OCI-M1 (cell line): ENCODE measurements at regions not wholly inside any gene's neighbourhood (a gene's known extent, or its start where the extent isn't known, plus 50 kb on each side); places are given as distances from the start of the nearest gene placed in this dataset.

Source experiments
- DNase-seq: peaks from one replicate; lab custom pipeline; 2025; lab: John Stamatoyannopoulos, UW

DNA sequence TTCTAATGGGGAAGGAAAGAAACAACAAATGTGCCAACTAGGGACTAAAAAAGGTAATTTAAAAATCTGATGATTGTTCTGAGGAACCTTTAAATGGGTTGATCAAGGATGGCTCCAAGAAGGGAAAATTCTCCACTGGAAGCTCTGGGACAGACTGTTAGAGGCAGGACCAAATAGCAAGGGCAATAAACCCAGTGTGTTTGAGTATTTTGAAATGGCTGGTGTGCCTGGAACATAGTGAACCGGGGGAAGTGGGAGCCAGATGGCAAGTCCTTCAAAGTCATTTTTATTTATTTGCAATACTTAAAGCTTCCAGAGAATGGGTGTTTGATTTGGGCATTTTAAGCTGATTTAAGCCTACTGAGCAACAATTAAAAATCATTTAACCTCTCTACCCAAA, 587.7 kb upstream of the MEF2C start:
- DNase-seq, result no peak

DNA sequence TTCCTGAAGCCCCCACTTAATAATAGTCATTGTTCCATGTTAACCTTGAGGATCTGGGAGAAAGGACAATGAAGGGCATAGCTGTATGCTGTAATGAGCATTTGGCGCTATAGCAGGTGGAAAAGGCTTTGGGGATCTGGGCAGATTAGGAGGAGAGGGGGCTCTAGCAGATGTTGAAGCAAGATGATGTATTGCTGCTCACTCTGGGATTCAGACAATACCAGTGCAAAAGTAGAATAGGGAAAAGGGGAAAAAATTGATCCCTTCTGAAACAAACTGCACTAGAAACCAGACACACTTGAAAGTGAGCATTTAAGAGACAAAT, 575.3 kb upstream of the MEF2C start:
- DNase-seq, result no peak

DNA sequence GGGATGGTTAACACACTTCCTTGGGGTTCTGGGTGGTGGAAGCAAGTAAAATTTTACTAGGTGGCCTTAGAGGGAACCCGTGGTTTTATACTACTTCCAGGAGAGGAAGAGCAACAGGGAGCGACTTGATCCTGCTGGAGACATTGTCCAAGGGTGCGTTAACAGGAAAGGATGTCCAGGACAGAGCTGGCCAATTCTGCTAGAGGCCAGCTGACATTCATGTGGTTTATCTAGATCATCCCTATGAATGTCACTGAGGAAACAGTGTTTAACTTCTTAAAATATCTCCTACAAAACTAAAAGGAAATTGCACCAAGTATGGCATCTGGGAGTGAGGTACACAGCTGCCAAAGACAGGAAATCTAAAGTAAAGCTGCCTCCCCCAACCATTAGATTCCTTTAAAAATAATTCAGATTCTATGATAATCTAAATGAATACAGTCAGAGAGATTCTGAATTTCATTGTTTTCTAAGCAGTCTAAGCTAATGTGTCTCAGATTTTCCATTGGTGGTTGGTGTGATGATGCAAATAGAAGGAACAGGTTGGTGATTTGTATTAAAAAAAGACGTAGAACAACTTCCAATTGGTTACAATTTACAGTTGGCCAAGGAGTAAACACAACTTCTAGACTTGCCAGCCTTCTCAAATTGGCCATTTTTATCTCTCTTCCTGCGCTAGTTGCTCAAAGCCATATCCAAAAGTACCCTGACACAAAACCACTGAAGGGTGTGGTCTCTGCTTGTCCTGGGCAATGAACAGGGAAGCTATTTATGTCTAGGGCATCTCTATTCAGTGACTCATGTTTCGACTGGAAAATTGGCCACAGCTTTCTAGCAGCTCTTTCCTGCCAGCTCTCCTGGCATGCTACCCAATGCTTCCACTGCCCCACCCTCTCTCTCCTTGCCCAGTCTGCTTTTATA, 574.7 kb upstream of the MEF2C start:
- DNase-seq, result peak; percentile 61

DNA sequence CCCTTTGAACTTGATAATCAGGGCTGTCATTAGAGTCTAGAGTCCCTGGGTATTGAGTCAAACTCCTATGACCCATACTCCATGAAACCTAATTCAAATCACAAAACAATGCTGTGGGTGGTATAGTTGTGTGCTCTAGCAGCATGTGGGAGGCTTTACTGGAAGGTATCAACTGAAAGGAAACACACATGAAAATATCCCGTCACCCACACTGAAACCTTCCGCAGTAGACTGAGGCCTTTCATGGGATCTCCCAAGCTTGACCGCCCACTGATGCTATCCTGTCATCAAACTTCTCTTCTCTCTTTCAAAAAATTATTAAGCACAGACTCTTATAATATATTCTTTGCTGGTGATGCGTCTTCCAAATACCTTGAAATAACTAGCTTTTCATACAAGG, 569.1 kb upstream of the MEF2C start:
- no peak for DNase-seq

DNA sequence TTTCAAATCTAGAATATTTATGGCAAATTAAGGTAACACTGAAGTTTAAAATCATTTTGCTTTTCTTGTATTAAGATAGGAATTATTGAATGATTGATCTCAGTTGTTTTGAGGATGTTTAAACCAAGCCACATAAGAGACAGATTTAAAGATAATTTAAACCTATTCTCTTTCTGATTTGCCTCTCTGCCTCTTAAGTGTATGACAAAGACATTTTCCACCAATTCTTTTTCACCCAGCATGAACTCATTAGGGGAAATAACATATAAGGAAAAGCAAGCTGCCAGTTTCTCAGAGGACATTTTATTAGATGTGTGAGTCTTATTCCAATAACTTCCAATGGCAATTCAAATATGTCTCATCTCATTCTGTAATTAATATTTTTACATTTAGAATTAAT, 568.3 kb upstream of the MEF2C start:
- DNase-seq, result no peak

DNA sequence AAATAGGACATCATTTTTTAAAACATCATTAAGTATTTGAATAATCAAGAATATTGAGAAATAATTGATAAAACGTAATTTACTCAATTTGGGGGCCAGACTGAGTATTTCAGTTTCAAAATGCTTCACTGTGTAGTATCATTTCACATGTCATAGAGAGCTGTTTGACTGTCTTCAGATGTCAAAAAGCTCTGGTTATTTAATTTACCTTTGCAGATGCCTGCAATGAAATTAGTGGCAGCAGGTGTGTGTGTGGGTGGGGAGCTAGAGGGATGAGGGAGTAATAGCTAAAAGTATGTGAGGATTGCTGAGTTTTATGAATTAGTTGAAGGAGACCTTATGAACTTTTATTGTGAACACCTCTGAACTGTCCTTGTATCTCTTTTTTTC, 567.2 kb upstream of the MEF2C start:
- DNase-seq, result no peak

DNA sequence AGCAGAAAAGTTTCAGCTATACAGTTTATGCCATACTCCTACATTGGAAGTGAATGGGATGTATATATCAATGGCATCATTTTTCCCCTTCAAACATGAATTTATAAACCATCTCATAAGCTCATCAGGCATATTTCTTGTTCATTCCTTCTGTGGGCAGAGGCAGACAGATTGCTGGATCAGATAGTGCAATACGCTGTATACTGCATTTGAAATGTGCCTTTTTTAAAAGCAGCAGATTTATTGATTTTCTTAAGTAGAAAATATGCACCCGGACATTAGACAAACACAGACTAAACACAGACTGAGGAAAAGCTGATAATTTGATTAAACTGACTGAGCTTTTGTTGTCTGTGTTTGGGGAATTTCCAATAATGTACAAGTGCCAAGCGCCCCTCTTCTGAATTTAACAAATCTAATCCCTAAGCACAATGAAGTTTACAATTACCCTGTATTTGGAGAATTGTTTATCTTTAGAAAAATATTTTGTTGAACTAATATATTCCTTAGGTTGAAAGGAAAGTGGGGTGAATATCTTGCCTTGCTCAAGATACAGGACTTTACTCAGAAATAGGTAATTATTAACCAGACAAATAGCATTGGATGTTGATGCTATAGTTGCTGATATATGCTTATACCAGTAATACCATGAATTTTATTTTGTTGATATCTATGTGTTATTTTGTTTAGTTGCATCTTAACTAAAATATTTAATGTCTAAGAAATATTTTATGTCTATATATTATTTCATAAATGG, 566.6 kb upstream of the MEF2C start:
- DNase-seq, result no peak

DNA sequence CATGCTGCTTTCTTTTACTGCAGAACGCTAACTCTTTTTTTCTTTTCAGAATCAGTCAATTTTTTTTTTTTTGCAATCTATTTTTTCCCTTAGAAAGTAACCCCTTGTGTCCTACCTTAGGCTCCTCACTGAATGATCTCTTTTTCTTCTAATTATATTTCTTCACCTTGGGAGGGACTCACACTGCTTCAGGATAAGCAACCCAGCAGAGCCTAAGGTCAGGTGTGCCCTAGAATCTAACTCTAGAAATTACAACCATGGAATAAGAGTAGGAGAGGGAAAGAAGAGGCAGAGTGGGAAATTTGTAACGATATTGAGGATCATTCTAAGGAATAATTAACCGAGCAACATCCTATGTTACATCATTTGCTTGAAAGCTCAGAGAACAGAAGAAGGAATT, 564.0 kb upstream of the MEF2C start:
- no peak for DNase-seq

DNA sequence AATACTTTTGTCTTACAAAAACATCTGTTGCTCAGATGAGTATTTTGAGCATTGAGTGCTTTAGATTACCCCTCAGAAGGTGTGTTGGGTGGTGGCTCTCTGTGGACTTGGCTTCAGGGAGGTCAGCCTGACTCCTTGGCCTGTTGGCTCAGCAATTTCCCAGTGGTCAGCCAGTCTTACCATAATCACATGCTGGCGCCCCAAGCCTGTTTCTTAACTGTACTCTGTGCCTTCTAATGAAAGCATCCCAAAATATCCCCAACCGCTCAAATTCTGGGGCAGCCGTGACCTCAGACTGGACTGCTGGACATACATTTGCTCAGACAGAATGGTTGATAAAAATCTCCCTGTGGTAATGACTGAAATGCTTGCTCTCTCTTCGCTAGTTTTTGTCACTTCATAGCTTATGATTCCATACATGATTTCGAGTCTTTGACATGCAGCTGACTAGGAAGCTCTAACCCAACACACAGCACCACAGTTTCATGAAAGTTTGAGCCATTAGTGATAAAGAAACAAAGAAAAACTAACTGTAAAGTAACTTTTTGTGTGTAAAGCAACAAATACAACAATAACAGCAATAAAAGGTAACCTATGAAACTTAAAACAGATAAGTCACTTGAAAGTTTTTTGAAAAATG, 562.2 kb upstream of the MEF2C start:
- peak; percentile 49 for DNase-seq

DNA sequence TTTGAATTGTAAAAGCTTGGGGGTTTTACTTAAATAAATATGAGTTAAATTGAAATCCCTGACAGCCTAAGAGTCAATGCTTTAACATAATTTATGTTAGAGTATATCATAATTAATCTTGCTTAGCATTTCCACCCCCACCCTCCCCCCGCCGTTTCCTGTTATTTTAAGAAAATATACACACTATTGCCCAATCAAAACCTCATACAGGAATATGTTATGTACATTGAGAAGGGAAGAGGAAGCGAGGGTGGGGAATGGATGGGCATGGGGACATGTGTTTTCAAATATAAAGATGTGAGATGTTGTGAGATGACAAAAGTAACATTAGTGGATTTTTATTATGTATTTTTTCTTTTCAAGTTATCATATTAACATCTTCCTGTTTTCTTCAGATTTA, 561.1 kb upstream of the MEF2C start:
- peak; percentile 26 for DNase-seq

DNA sequence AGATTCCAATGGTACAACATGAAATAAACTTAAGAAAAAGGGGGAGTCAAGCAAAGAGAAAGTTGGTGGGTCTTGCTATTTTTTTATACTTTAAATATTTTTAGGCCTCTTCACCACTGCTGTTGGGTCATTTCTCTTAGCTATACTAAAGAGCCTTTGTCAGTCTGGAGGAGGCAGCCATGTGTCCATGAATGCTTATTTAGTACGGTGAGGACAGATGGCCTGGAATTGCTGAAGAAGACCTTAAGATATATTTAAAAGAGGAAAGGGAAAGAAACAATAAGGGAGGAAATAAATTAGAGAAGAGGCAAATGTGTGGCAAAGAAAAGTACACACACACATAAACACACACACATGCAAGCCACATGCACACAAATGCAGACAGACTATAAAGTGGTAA, 560.5 kb upstream of the MEF2C start:
- DNase-seq, result no peak

DNA sequence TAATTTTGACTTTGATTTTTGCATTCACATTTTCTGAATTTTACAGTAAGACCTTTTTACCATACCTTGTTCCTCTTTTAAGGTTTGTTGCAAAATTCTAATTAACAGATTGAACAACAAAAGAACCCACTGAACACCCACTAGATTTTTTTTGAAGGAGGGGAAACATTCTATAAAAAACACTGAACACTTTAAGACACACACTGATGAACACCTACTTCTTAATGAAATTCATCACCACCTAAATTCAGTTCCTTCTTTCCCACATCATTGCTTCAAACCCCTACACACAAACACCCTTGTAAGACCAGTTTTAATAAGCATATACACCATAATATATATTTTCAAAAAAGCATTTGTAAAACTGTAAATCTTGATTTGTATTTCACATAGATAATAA, 559.0 kb upstream of the MEF2C start:
- no peak for DNase-seq

DNA sequence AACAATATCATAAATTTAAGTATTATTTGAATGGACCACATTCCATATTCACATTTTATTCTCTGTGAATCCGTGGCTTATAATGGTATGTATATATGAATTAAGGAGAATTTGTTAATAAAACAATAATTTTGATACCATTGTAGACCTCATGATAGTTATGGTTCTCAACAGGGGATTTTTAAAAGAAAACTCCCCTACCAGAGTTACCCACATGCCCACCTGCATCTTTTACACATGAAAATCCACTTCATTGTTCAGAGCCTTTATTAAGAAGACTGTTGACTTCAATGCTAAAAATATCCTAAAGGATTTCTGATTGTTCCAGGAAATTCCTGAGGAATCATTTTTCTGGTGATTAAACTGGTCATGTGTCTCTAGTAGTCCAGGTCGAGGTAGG, 557.7 kb upstream of the MEF2C start:
- no peak for DNase-seq

DNA sequence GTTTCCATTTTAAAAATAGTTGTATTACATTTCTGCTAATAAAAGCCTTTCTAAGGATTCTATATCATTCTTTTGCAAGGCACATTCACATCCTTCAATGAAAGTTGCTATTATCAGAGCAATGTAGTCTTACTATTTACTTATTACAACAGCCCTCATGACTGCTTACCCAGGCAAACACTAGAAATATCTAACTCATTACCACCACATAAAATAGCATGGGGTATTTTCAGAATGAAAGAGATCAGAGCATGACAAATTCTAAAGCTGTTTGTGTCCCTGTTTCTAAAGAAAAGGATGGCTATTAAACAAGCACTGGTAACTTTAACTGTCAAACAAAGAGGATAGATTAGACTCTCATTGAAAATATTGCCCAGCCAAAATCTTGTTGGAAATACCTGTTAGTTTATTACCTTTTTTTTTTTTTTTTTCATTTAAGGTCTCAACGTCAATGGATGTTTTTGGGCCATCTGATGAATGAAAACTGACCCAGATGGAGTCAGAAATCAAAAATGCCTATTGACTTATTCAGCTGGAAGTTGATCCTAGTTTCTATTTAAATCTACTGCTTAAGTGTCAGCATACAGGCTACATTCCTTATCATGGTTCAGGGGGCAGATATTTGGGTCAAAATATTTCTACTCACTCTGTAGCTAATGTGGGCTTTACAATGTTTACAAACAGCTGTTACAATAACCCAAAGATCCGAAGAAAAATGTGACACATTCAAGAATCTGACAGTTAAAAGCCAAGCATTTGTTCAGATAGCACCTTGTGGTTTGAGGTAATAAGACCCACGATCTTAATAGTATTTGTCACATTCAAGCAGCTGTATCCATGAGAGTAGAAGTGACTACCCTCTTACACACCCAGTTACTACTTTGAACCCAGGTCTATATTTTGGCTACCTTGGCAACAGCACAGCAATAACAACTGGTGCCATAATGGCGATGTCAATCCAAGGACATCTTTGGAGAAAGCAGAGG, 554.8 kb upstream of the MEF2C start:
- no peak for DNase-seq

DNA sequence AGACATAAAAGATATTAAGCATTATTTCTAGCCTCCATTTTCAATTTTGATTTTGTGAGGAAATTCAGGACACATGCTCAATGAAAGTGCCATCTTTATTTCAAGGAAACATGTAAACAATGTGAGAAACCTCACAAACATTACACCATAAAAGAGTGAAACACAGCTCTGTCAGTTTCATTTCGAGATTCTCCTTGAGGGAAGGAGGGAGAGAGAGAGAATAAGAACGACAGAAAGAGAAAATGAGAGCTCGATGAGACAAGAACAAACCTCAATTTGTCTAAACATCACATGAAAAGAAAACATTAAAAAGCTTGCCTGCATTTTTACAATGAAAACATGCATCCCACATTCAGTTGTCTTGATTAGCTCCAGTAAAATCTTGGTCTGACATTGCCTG, 553.5 kb upstream of the MEF2C start:
- no peak for DNase-seq

DNA sequence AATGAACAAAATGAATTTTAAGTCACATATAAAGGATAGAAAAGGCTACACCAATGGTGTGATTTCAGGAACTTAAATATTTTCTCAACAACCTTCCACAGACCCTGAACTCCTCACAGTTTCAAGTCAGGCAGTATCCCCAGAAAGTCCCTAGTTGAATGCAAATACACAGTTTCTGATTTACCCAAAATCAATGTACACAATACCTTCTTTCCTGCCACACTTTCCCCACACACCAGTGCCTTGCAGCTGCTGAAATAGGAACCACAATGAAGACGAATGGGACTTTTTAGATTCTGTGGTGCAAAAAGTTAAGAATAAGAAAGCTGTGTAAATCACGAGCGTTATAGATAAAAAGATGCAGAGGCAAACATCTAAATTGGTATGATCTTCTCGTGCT, 552.4 kb upstream of the MEF2C start:
- no peak for DNase-seq

DNA sequence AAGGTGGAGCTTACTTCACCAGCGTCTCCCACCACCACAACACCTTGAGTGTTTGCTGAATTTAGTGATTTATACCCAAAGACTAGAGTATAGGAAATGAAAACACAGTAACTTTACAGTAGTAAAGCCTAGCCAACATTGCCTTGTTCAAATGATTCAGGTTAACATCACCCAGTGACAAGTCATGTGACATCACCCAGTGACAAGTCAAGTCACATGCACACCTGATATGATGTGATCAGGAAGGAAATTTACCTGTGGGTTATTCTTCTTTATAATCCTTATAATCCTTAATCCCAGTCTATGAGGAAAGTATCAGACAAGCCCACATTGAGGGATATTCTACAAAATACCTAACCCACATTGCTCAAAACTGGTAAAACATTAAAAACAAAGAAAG, 545.6 kb upstream of the MEF2C start:
- DNase-seq, result no peak

DNA sequence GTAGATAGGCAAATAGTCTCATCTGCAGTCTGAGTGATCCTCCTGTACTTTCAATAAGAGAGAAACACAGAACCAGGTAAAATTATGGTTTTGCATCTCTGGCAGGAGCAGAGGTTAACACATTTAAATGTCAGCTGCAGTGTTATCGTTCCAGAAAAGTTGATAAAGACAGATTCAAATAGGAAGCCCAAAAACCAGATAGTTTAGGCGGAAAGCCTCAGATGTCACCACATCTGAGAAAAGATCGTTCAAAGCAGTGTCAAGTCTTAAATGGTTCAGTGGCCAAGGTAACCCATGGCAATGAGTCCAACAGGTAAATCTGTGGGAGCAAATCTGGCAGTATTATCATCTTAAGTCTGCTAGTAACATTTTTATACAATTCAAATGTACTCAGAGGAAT, 542.1 kb upstream of the MEF2C start:
- DNase-seq, result no peak

DNA sequence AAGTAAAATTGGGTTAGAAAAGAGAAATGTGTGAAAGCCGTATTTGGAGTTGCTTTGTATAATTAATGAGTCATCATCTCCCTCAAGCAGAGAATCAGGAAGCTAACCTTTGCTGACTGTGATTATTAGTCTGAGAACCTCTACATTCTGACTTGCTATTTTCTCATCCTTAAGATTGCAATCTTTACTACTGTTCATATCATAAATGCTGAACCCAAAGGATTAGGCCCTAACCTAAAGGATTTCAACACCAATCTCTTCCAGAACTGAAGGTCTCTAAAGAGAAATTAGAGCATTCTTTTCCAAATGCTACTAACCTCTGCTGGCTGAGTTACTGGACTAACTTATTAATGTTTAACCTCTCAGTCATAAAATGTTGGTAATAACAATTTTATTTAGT, 538.1 kb upstream of the MEF2C start:
- peak; percentile 29 for DNase-seq

DNA sequence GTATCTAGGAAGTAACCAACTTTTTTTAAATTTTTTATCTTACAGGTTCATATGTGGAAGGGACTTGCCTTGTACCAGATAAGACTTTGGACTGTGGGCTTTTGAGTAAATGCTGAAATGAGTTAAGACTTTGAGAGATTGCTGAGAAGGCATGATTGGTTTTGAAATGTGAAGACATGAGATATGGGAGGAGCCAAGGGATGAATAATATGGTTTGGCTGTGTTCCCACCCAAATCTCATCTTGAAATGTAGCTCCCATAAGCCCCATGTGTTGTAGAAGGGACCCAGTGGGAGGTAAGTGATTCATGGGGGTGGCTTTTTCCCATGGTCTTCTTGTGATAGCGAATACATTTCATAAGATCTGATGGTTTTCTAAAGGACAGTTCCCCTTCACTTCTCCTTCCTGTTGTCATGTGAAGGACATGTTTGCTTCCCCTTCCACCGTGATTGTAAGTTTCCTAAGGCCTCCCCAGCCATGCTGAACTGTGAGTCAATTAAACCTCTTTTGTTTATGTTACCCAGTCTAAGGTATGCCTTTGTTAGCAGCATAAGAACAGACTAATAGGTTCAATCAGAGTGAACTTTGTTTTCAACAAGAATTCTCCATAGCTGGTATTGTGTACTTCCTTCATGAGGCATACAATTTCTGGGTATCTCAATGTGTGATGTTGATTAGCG, 535.6 kb upstream of the MEF2C start:
- DNase-seq, result peak; percentile 97

DNA sequence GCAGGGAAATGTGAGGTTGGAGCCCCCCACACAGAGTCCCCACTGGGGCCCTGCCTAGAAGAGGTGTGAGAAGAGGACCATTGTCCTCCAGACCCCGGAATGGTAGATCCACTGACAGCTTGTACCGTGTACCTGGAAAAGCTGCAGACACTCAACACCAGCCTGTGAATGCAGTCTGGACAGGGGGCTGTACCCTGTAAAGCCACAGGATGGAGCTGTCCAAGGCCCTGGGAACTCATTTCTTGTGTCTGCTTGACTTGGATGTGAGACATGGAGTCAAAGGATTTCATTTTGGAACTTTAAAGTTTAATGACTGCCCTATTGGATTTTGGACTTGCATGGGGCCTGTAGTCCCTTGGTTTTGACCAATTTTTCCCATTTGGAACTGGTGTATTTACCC, 535.0 kb upstream of the MEF2C start:
- DNase-seq, result no peak
